Lower leg skin (tissue), 4 donors: ENCODE measurements at regions not wholly inside any gene's neighbourhood (a gene's known extent, or its start where the extent isn't known, plus 50 kb on each side); places are given as distances from the start of the nearest gene placed in this dataset.

Source experiments
- DNase-seq, 2 donors: peaks; one replicate each; pipeline ENCODE4 v3.0.0-alpha.2; 2019; ENCODE audit warnings: low spot score in 2 of 2
- H3K4me3 ChIP-seq: fragments of 200-600 bp; sonication (generic); 2 replicates; pipeline ENCODE4 v1.5.1; 2017; ENCODE audit warnings: mild to moderate bottlenecking, low read depth; ENCODE audit not compliant: poor library complexity, severe bottlenecking
- POLR2A ChIP-seq, 2 donors: fragments of 450-650 bp; IDR thresholded peaks; one replicate each; pipeline ENCODE4 v1.6.1; 2016 to 2017; ENCODE audit warnings: antibody characterized with exemption in 2 of 2, mild to moderate bottlenecking in 1 of 2, moderate library complexity in 1 of 2
- WGBS, 2 donors: methylation state at CpG; one replicate each; pipeline ENCODE4 v1.1.5; 2018; 5-methylcytosine and 5-hydroxymethylcytosine counted together
- intact Hi-C: fragments of 100-400 bp; cut with DNase I; formaldehyde crosslinking; loops from one replicate; pipeline ENCODE4 v1.15.0; 2023; ENCODE audit warnings: low total_unique reads
- TF ChIP-seq, protein P1 (sequence below), 3 donors: fragments of 450-650 bp; IDR thresholded peaks; one replicate each; pipeline ENCODE4 v1.5.1; 2016; ENCODE audit warnings: antibody characterized with exemption in 3 of 3, mild to moderate bottlenecking in 3 of 3, moderate library complexity in 2 of 3

DNA sequence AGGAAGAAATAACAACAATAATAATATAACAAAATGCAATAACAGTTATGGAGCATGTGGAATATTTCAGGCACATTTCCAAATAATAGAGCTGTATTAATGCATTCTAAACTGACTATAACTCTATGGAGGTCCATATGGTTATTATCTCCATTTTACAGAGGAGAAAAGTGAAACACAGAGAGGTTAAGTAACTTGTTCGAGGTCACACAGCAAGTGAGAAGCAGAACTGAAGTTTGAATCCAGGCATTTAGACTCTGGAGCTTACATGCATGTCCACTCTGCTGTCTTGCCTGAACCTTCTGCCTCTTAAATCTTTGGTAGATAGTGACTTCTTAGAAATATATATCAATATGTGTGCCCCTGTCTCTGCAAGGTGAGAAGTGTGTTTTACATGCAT lies 350.8 kb downstream of the GADD45G start:
- no peak overlapping the region for H3K4me3 ChIP-seq
- intact Hi-C loops: no loop called here
- no peak for DNase-seq
- TF ChIP-seq POLR2A (IDR thresholded peaks at IDR 0.05): no peak
- TF ChIP-seq, protein P1, sequence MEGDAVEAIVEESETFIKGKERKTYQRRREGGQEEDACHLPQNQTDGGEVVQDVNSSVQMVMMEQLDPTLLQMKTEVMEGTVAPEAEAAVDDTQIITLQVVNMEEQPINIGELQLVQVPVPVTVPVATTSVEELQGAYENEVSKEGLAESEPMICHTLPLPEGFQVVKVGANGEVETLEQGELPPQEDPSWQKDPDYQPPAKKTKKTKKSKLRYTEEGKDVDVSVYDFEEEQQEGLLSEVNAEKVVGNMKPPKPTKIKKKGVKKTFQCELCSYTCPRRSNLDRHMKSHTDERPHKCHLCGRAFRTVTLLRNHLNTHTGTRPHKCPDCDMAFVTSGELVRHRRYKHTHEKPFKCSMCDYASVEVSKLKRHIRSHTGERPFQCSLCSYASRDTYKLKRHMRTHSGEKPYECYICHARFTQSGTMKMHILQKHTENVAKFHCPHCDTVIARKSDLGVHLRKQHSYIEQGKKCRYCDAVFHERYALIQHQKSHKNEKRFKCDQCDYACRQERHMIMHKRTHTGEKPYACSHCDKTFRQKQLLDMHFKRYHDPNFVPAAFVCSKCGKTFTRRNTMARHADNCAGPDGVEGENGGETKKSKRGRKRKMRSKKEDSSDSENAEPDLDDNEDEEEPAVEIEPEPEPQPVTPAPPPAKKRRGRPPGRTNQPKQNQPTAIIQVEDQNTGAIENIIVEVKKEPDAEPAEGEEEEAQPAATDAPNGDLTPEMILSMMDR (IDR thresholded peaks at IDR 0.05): no peak
- 88 to 91% methylated on average over 1 of the region's 1 CpG for WGBS, 2 donors

DNA sequence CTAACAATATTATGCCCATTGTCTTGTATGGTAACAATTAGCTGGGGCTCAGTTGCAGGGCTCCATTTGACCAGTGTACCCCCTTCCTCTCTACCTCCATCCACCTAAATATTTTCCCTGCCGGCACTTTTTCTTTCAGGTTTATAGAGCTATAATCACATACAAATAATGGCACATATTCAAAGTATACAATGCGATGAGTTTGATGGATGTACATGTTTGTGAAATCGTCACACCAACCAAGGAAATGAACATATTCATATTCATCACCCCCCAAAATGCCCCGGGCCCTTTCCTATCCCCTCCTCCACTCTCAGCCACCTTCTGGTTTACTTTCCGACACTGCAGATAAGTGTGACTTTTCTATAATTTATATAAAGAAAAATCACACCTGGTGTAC lies 351.5 kb downstream of the GADD45G start:
- no peak for TF ChIP-seq POLR2A (IDR thresholded peaks at IDR 0.05)
- TF ChIP-seq, protein P1 (IDR thresholded peaks at IDR 0.05): no peak
- 62 to 83% methylated on average over 5 of the region's 5 CpGs for WGBS, 2 donors
- no peak overlapping the region for H3K4me3 ChIP-seq
- no peak for DNase-seq
- intact Hi-C loops: no loop called here

DNA sequence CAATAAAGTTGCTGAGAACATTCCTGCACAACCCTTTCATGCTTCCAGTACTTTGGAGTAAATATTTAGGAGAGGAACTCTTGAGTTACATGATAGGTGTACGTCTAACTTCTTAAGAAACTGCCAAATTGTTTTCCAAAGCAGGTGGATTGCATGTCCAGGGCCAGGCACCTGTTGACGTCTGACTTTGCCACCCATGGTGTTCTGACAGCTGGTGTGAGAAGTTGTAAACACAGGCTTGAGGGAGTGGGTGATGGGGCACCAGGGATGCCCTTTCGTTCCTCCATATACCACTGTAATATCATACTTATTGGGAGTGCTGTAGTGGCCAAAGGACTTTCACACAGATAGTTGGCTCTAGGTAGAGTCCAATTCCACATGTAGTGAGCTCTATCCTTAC lies 352.1 kb downstream of the GADD45G start:
- H3K4me3 ChIP-seq: no peak overlapping the region
- intact Hi-C loops: no loop called here
- 68 to 79% methylated on average over 3 of the region's 3 CpGs for WGBS, 2 donors
- TF ChIP-seq POLR2A (IDR thresholded peaks at IDR 0.05): no peak
- TF ChIP-seq, protein P1 (IDR thresholded peaks at IDR 0.05): no peak
- no peak for DNase-seq

DNA sequence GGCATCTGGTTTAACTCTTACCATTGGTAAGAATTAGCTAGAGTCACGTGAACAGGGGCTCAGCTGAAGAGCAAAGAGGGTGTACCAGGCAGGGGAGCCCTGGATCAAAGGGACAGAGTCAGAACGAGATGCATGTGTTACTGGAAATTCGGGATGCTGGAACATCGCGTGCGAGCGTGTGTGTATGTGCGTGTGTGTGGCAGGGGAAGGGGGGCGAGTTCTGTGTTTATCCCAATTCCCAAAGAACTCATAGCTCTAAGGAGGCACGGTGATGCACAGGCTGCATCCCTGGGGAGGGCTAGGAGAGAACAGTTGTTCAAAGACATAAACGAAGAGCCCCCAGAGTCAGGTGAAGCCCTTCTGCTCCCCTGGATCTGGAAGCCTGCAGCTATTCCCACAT lies 353.3 kb downstream of the GADD45G start:
- no peak for DNase-seq
- intact Hi-C loops: no loop called here
- TF ChIP-seq, protein P1 (IDR thresholded peaks at IDR 0.05): no peak
- no peak for TF ChIP-seq POLR2A (IDR thresholded peaks at IDR 0.05)
- H3K4me3 ChIP-seq: no peak overlapping the region
- WGBS, 2 donors: 64 to 70% methylated on average over 11 of the region's 11 CpGs

DNA sequence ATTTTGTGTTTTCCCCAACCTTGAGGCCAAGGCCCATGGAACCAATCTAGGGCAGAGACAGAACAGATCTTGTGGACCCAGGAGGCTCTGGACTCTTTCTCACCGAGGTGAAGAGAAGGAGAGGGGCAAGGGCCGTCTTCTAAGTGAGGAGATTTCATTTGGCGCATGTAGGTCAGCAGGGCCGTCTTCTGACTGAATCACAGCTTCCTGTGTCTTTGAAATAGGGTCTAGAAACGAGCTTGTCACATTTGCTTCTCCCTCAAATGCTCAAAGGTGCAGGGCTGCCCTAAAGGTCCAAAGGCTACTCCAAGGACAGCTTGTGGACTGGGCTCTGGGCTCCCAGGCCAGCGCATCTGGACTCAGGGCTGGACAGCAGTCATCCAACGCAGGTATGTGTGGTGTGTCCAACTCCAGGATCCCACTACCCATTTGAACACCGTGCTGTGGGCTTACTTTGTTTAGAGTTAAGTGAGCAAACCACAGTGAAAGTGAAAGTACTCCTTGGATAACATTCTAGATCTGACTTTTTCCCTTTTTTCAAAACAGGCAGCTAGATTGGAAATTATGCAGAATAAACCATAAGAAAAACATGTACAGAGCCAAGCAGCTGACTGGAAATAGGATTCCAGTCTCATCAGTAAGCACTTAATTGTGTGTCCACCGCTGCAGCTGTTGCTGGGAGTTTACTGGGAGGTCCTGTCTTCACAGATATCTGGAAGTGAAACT lies 357.0 kb downstream of the GADD45G start:
- no peak overlapping the region for H3K4me3 ChIP-seq
- WGBS, 2 donors: 65 to 68% methylated on average over 9 of the region's 9 CpGs
- TF ChIP-seq POLR2A (IDR thresholded peaks at IDR 0.05): no peak
- TF ChIP-seq, protein P1 (IDR thresholded peaks at IDR 0.05): no peak
- intact Hi-C loops: no loop called here
- no peak for DNase-seq

DNA sequence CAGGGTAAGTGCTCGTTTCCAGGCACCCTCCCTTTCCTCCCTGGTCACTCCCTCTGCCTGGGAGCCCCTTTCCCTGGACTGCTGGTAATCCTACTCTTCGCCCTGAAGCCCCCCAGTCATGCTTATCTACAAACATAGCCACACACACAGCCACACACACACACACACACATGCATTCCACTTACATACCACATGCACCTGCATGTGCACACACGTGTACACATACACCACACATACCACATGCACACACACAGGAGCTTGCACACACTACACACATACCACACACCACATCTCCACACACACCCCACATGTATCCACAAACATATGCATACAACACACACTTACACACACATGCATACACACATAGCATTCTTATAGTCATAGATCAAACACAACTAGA lies 358.5 kb downstream of the GADD45G start:
- 54 to 95% methylated on average over 3 of the region's 3 CpGs for WGBS, 2 donors
- DNase-seq: no peak
- TF ChIP-seq, protein P1 (IDR thresholded peaks at IDR 0.05): no peak
- intact Hi-C loops: no loop called here
- no peak overlapping the region for H3K4me3 ChIP-seq
